ES-I3 (cell line): ENCODE measurements at regions not wholly inside any gene's neighbourhood (a gene's known extent, or its start where the extent isn't known, plus 50 kb on each side); places are given as distances from the start of the nearest gene placed in this dataset.
"Not testable (repeated sequence)": the region's sequence is repeated elsewhere in the genome, so short reads cannot be mapped to it uniquely, and the experiment has no call there.

Source experiments
- H3K36me3 ChIP-seq: 2 replicates; pipeline ENCODE4 v1.6.1; 2013; ENCODE audit warnings: mild to moderate bottlenecking, low read length, control low read depth, moderate library complexity; ENCODE audit not compliant: insufficient read depth
- H3K4me1 ChIP-seq: 2 replicates; pipeline ENCODE4 v1.6.1; 2013; ENCODE audit warnings: mild to moderate bottlenecking, control low read depth, low read length; ENCODE audit not compliant: insufficient read depth
- H3K9ac ChIP-seq: 2 replicates; pipeline ENCODE4 v1.6.1; 2013; ENCODE audit warnings: low read depth, mild to moderate bottlenecking, low read length, moderate library complexity
- H3K9me3 ChIP-seq: 2 replicates; pipeline ENCODE4 v1.6.1; 2013; ENCODE audit warnings: mild to moderate bottlenecking, low read length, moderate library complexity; ENCODE audit not compliant: control insufficient read depth, insufficient read depth

GRCh38 chr12:34226044-34226443 is 203.7 kb downstream of the ALG10 start:
- H3K9ac ChIP-seq, H3K36me3 ChIP-seq, H3K4me1 ChIP-seq, H3K9me3 ChIP-seq: not testable (repeated sequence)

GRCh38 chr12:34228046-34228445 is 205.8 kb downstream of the ALG10 start:
- not testable (repeated sequence) for H3K9me3 ChIP-seq, H3K36me3 ChIP-seq, H3K9ac ChIP-seq, H3K4me1 ChIP-seq

DNA sequence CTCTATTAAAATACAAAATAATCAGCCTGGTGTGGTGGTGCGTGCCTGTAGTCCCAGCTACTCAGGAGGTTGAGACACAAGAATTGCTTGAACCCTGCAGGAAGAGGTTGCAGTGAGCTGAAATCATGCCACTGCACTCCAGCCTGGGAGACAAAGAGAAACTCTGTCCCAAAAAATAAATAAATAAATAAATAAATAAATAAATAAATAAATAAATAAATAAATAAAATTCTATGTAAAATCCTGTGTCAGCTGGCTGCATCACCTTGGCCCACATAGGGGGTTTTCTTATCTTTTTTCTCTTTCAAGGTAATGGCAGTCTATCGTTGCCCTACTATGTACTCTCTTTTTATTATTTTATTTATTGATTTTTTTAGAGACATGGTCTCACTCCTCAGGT is 206.7 kb downstream of the ALG10 start:
- not testable (repeated sequence) for H3K9ac ChIP-seq, H3K4me1 ChIP-seq, H3K9me3 ChIP-seq, H3K36me3 ChIP-seq

- H3K9me3 ChIP-seq: no peaks in the 10 kb centered on the region
- H3K36me3 ChIP-seq: no peaks in the 10 kb centered on the region
- no peaks in the 10 kb centered on the region for H3K4me1 ChIP-seq
- no peak overlapping the region for H3K9ac ChIP-seq
Measured at GRCh38 chr12:34233618-34234017, 211.3 kb downstream of the ALG10 start.

DNA sequence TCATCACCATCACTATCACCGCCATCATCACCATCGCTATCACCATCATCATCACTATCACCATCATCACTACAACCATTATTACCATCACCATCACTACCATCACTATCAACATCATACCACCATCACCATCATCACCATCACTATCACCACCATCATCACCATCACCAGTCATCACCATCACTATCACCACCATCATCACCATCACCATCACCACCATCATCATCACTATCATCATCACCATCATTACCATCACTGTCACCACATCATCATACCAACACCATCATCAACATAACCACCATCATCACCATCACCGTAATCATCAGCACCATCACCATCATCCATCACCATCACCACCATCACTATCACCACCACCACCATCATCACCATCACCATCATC is 213.8 kb downstream of the ALG10 start:
- Histone ChIP-seq H3K36me3 (no peaks in the 10 kb centered on the region), H3K9me3 (no peaks in the 10 kb centered on the region), H3K4me1 (no peaks in the 10 kb centered on the region), H3K9ac (no peak overlapping the region)

DNA sequence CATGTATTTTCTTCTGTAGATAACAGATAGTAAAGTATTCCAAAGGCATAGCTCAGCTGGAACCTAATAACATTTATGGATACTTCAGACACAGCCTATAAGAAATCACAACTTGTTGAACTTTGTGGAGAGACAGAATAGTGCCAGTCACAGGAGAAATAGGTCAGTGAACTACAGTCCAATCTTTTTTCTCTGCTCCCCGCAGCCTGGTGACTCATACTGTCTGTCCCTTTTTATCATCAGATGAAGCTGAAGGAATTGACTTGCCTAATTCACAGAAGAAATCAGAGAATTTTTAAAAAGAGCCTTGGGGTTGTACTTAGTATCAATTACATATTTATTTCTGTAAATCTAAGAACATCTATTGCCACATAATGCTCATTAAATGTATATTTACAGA is 222.3 kb downstream of the ALG10 start:
- no peaks in the 10 kb centered on the region for H3K36me3 ChIP-seq
- H3K9ac ChIP-seq: no peak overlapping the region
- H3K4me1 ChIP-seq: no peaks in the 10 kb centered on the region; the same call in 1 of the 2 replicates
- H3K9me3 ChIP-seq: no peaks in the 10 kb centered on the region

- no peaks in the 10 kb centered on the region for H3K9me3 ChIP-seq
Measured at GRCh38 chr12:34249271-34249670, 227.0 kb downstream of the ALG10 start.

DNA sequence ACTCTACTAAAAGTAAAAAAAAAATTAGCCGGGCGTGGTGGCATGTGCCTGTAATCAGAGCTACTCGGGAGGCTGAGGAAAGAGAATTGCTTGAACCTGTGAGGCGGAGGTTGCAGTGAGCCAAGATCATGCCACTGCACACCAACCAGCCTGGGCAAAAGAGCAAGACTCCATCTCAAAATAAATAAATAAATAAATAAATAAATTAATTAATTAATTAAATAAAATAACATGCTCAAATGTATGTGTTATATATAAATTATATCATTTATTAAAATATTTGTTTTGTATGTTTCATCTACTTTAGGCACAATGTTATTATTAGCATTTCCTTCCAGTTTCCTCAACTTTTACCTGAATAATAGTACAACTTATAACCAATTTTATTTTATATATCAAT is 229.6 kb downstream of the ALG10 start:
- H3K9me3 ChIP-seq, H3K4me1 ChIP-seq, H3K36me3 ChIP-seq, H3K9ac ChIP-seq: not testable (repeated sequence)

More at GRCh38 chr12:34249271-34249670, 227.0 kb downstream of the ALG10 start:
- no peaks in the 10 kb centered on the region; the same call in 1 of the 2 replicates for H3K4me1 ChIP-seq
- H3K9ac ChIP-seq: no peak overlapping the region
- H3K36me3 ChIP-seq: no peaks in the 10 kb centered on the region

- H3K36me3 ChIP-seq: no peaks in the 10 kb centered on the region
- no peaks in the 10 kb centered on the region for H3K4me1 ChIP-seq
- H3K9ac ChIP-seq: no peak overlapping the region
- H3K9me3 ChIP-seq: no peaks in the 10 kb centered on the region
Measured at GRCh38 chr12:34253674-34254073, 231.4 kb downstream of the ALG10 start.

DNA sequence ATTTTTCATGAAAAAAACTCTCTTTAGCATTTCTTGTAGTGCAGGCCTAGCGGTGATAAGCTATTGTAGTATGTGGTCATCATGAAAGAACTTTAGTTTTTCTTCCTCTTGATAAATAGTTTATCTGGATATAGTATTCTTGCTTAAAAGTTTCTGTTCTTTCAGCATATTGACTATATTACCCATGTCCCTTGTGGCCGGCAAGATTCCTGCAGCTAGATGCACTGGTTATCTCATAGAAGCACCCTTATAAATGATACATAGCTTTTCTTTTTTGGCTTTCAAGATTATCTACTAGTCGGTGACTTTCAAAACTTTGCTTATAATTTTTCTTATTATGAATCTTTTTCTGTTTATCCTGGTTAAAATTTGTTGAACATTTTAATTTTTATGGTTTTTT is 234.8 kb downstream of the ALG10 start:
- no peaks in the 10 kb centered on the region for H3K9me3 ChIP-seq
- 0 out of 2 replicates have a peak, but pooled peaks cover 8% of the 10 kb centered on the region for H3K4me1 ChIP-seq
- H3K9ac ChIP-seq: no peak overlapping the region
- H3K36me3 ChIP-seq: no peaks in the 10 kb centered on the region

DNA sequence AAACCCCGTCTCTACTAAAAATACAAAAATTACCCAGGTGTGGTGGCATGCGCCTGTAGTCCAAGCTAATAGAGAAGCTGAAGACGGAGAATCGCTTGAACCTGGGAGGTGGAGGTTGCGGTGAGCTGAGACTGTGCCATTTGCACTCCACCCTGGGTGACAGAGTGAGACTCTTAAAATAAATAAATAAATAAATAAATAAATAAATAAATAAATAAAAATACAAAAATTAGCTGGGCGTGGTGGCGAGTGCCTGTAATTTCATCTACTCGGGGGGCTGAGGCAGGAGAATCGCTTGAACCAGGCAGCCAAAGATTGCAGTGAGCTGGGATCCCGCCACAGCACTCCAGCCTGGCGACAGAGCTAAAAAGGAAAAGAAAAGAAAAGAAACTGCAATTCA is 239.8 kb downstream of the ALG10 start:
- not testable (repeated sequence) for H3K9me3 ChIP-seq, H3K36me3 ChIP-seq, H3K4me1 ChIP-seq, H3K9ac ChIP-seq

- Histone ChIP-seq H3K9me3 (peaks cover 5% of the 10 kb centered on the region; the same call in 1 of the 2 replicates), H3K9ac (no peak overlapping the region)
Measured at GRCh38 chr12:34264110-34264509, 241.8 kb downstream of the ALG10 start.

DNA sequence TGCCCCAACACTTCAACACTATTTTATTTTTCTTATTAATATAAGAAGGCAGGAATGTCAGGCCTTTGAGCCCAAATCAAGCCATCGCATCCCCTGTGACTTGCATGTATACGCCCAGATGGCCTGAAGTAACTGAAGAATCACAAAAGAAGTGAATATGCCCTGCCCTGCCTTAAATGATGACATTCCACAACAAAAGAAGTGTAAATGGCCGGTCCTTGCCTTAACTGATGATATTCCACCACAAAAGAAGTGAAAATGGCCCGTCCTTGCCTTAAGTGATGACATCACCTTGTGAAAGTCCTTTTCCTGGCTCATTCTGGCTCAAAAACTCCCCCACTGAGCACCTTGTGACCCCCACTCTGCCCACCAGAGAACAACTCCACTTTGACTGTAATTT is 251.4 kb downstream of the ALG10 start:
- H3K9me3 ChIP-seq, H3K36me3 ChIP-seq, H3K9ac ChIP-seq: not testable (repeated sequence)
- H3K4me1 ChIP-seq: peaks cover 13% of the 10 kb centered on the region

More at GRCh38 chr12:34264110-34264509, 241.8 kb downstream of the ALG10 start:
- 0 out of 2 replicates have a peak, but pooled peaks cover 8% of the 10 kb centered on the region for H3K4me1 ChIP-seq
- H3K36me3 ChIP-seq: no peaks in the 10 kb centered on the region

- peaks cover 13% of the 10 kb centered on the region for H3K4me1 ChIP-seq
- H3K9ac ChIP-seq: no peak overlapping the region
- H3K9me3 ChIP-seq: peaks cover 11% of the 10 kb centered on the region
- H3K36me3 ChIP-seq: no peaks in the 10 kb centered on the region
Measured at GRCh38 chr12:34275129-34275528, 252.8 kb downstream of the ALG10 start.

- Histone ChIP-seq H3K4me1 (no peaks in the 10 kb centered on the region), H3K9ac (no peak overlapping the region)
Measured at GRCh38 chr12:34286483-34286882, 264.2 kb downstream of the ALG10 start.

DNA sequence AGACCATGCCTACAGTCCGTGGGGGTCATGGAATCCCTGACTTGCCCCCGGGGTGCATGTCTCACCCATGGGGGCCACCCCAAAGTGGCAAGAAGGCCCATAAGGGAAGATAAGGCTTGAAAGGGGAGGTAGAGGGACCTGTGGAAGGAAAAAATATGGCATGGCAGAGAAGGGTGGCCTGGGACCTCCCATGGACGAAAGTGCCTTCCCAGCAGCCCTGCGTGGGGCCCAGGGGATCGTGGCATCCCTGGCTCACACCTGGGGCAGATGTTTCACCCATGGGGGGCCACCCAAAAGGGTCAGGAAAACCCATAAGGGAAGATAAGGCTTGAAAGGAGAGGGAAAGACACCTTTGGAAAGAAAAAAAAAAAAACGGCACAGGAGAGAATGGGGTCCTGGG is 264.6 kb downstream of the ALG10 start:
- peaks cover 13% of the 10 kb centered on the region; the same call in 1 of the 2 replicates for H3K9me3 ChIP-seq
- H3K36me3 ChIP-seq: no peaks in the 10 kb centered on the region
- H3K4me1 ChIP-seq: no peaks in the 10 kb centered on the region
- H3K9ac ChIP-seq: no peak overlapping the region

More at GRCh38 chr12:34286483-34286882, 264.2 kb downstream of the ALG10 start:
- no peaks in the 10 kb centered on the region for H3K36me3 ChIP-seq
- peaks cover 14% of the 10 kb centered on the region for H3K9me3 ChIP-seq
